ENCODE measurements at regions not wholly inside any gene's neighbourhood (a gene's known extent, or its start where the extent isn't known, plus 50 kb on each side); places are given as distances from the start of the nearest gene placed in this dataset.

- Mint-ChIP-seq H3K4me1 (ENCODE audit: low read depth, unreplicated experiment) (no peaks in the 10 kb centered on the region), H3K4me3 (ENCODE audit: low read depth, unreplicated experiment) (no peak overlapping the region), H3K27ac (ENCODE audit: unreplicated experiment) (no peak overlapping the region), H3K36me3 (ENCODE audit: insufficient read depth, unreplicated experiment) (no peaks in the 10 kb centered on the region), H3K9me3 (ENCODE audit: low read depth, unreplicated experiment) (no peaks in the 10 kb centered on the region), H3K27me3 (ENCODE audit: unreplicated experiment) (peaks cover 17% of the 10 kb centered on the region)
- intact Hi-C loops (cut with micrococcal nuclease; ENCODE audit: unreplicated experiment): no loop called here
- no peak for TF ChIP-seq CTCF (IDR thresholded peaks at IDR 0.05; ENCODE audit: unreplicated experiment)
- no TSS peak for BruUV-seq (replicated peaks)
- DNase-seq: no peak
- CTCF ChIA-PET: interaction anchor here (0.6 kb wide), 1 partner anchor 136 kb away, joined by 7 read pairs; no protein-coding TSS in a partner anchor
Observed at GRCh38 chr9:99730062-99730461, 91.6 kb upstream of the NR4A3 start.

- H3K27ac Mint-ChIP-seq (ENCODE audit: unreplicated experiment): no peak overlapping the region
- intact Hi-C loops (cut with micrococcal nuclease; ENCODE audit: unreplicated experiment): no loop called here
- peaks cover 19% of the 10 kb centered on the region for H3K27me3 Mint-ChIP-seq (ENCODE audit: unreplicated experiment)
- TF ChIP-seq CTCF (IDR thresholded peaks at IDR 0.05; ENCODE audit: unreplicated experiment): no peak
- H3K36me3 Mint-ChIP-seq (ENCODE audit: insufficient read depth, unreplicated experiment): no peaks in the 10 kb centered on the region
- CTCF ChIA-PET: no interaction called here
- no peak for DNase-seq
- BruUV-seq (replicated peaks): no TSS peak
- no peak overlapping the region for H3K4me3 Mint-ChIP-seq (ENCODE audit: low read depth, unreplicated experiment)
- H3K9me3 Mint-ChIP-seq (ENCODE audit: low read depth, unreplicated experiment): no peaks in the 10 kb centered on the region
- H3K4me1 Mint-ChIP-seq (ENCODE audit: low read depth, unreplicated experiment): no peaks in the 10 kb centered on the region
Observed at GRCh38 chr9:99731950-99732349, 89.7 kb upstream of the NR4A3 start.

GRCh38 chr9:99732715-99733114, 89.0 kb upstream of the NR4A3 start:
- intact Hi-C loops (cut with micrococcal nuclease; ENCODE audit: unreplicated experiment): no loop called here
- no peak overlapping the region for H3K4me3 Mint-ChIP-seq (ENCODE audit: low read depth, unreplicated experiment)

GRCh38 chr9:99735041-99735440, 86.6 kb upstream of the NR4A3 start:
- H3K4me3 Mint-ChIP-seq (ENCODE audit: low read depth, unreplicated experiment): no peak overlapping the region
- BruUV-seq (replicated peaks): no TSS peak
- no peaks in the 10 kb centered on the region for H3K4me1 Mint-ChIP-seq (ENCODE audit: low read depth, unreplicated experiment)
- intact Hi-C loops (cut with micrococcal nuclease; ENCODE audit: unreplicated experiment): no loop called here
- H3K9me3 Mint-ChIP-seq (ENCODE audit: low read depth, unreplicated experiment): no peaks in the 10 kb centered on the region
- CTCF ChIA-PET: no interaction called here
- no peak for DNase-seq
- H3K27me3 Mint-ChIP-seq (ENCODE audit: unreplicated experiment): peaks cover 23% of the 10 kb centered on the region
- no peak for TF ChIP-seq CTCF (IDR thresholded peaks at IDR 0.05; ENCODE audit: unreplicated experiment)
- no peak overlapping the region for H3K27ac Mint-ChIP-seq (ENCODE audit: unreplicated experiment)
- no peaks in the 10 kb centered on the region for H3K36me3 Mint-ChIP-seq (ENCODE audit: insufficient read depth, unreplicated experiment)

More at GRCh38 chr9:99732715-99733114, 89.0 kb upstream of the NR4A3 start:
- Mint-ChIP-seq H3K27me3 (ENCODE audit: unreplicated experiment) (peaks cover 27% of the 10 kb centered on the region), H3K36me3 (ENCODE audit: insufficient read depth, unreplicated experiment) (no peaks in the 10 kb centered on the region), H3K4me1 (ENCODE audit: low read depth, unreplicated experiment) (no peaks in the 10 kb centered on the region), H3K27ac (ENCODE audit: unreplicated experiment) (no peak overlapping the region), H3K9me3 (ENCODE audit: low read depth, unreplicated experiment) (no peaks in the 10 kb centered on the region)
- BruUV-seq (replicated peaks): no TSS peak
- CTCF ChIA-PET: no interaction called here
- no peak for TF ChIP-seq CTCF (IDR thresholded peaks at IDR 0.05; ENCODE audit: unreplicated experiment)
- no peak for DNase-seq
